Activated CD4-positive, alpha-beta T cell treated with anti-CD3 and anti-CD28 coated beads, Interleukin-2, Interleukin-6, amounts not matched to agents 100 ng/mL and 50 ng/mL, durations not matched to agents 16 hours and 8 hours (primary cell): ENCODE measurements at regions not wholly inside any gene's neighbourhood (a gene's known extent, or its start where the extent isn't known, plus 50 kb on each side); places are given as distances from the start of the nearest gene placed in this dataset.

Experiments used
- DNase-seq: peaks from one replicate; pipeline ENCODE4 v3.0.0-alpha.2; 2020

DNA sequence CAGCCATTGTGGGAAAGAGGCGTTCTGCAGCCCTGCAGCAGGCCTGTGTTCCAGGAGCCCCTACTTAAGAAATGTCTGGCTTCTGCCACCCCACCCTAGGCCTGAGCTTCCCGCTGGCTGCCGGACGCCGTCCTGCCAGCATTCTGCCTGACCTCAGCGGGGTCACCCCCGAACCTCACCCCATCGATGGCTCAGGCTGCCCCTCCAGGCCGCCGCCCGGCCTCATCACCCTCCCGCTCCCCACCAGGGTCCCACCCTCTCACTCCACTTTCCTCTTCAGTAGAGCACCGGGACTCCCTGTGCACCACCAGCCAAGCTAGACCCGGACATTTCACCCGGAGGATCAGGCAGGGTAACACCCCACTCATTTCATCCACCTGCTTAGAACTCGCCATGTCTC, 73.6 kb upstream of the SALL3 start:
- no peak for DNase-seq

DNA sequence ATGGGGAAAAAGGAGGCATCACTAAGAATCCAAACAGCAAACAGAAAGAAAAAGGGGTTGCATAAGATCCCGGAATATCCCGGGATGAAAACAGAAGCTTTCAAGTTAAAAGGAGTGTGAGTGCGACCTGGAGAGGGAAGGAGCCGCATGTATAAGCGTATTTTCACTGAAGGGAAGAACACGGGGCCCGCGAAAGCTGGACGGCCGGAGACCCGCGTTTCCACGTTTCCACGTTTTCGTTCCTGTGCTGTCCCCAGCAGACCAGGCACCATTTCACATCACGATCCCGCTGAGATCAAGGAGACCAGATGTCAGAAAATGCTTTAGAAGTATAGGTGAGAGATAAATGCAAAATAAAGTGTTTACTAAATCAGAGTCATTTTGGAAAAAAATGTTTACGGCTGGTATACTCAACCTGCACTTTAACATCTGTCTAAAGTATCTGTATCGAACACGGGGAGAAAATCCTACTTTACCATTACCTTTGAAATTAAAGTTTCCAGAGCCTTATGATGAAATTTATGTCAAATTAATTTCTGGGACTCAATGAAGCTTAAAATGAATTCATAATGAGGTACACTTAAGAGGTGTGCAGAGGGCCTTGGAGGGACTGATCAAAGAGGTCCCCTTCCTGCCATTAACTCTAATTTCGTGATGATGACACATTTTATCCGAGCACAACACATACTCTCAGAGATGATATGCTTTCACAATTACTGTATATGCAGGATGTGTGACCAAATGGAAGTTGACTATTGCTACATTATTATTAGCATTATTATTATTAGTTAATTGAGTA, 71.0 kb upstream of the SALL3 start:
- DNase-seq, result no peak

DNA sequence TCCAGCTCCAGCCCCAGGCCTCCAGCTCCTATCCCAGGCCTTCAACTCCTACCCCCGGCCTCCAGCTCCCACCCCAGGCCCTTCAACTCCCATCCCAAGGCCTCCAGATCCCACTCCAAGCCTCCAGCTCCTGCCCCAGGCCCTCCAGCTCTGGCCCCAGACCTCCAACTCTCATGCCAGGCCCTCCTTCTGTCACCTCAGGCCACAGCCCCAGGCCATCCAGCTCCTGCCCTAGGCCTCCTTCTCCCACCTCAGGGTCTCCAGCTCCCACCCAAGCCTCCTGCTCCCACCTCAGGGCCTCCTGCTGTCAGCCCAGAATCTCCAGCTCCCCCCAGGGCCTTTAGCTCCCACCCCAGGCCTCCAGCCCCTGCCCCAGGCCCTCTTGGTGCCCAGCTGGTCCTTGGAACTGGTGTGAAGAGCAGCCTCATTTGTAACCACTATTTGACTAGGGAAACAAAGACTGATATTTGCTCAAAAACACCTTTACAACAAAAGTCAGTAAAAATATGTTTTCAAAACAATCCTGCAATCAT, 67.8 kb upstream of the SALL3 start:
- no peak for DNase-seq

DNA sequence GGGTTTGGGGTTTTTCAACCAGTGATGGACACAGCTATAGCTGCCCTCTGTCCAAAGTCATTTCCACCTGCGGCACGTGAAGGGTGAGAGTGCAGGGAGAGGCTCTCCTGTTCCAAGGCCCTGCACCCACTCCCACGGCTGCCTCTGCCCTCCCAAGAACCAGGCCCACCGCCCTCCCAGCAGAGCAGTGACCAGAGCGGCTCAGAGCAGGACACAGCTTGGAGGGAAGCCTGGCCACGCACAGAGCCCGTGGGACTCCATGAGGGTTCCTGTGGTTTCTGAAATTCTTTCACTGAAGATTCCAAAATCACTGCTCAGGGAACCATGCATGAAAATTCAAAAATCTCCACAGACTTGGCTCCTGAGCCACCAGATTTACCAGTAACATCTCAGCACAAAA, 67.3 kb upstream of the SALL3 start:
- no peak for DNase-seq

DNA sequence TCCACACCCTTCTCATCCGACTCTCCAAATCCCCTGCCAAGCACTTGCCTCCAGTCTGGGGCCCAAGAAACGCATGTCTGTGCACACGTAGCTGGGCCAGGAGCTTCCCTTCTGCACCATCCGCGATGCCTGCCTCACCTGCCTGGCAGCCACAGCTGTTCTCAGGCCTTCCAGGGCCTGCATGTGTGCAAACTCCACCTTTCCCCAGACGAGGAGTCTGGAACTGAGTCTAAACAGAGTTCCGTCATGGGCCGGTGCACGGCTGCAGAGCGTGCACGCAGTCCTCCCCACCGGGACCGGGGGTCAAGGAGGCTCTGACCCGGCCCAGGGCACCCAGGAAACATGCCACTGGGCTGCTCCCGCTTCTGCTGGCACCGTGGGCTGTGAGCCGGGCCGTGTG, 66.8 kb upstream of the SALL3 start:
- DNase-seq, result no peak

DNA sequence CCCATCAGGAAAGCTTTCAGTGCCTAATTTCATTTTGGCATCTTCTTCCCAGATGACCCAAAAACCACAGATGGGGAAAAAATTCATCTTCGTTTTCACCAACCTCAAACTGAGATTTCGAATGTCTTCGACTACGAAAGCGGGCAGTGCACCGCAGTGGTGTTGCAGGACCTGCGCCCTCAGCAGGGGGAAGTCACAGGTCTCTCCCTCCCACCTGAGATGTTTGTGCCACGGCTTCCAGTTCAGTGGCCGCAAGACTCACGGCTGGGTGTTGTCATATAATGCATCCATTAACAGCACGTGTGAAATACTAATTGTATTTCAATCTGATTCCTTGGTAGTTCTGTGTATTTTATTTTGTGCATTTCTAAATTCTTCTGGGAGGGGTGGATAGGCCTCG, 66.2 kb upstream of the SALL3 start:
- no peak for DNase-seq

DNA sequence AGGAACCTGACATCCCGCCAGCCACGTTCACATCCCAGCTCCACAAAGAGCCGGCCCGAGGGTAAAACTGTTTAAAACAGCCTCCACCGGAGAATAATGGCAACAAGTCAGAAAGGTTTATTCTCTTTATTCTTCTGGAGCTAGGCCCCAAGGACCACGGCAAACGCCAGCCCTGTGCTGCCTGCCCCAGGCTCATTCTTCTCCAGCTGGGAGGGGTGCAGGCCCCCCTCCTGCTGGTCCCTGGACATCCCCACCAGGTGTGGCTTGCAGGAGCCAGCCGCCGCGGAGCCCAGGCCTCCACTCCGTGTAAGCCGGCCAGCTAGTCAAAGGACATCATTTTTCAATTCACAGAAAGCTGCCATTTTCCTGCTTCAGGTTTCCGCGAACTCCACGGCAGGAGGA, 65.8 kb upstream of the SALL3 start:
- no peak for DNase-seq

DNA sequence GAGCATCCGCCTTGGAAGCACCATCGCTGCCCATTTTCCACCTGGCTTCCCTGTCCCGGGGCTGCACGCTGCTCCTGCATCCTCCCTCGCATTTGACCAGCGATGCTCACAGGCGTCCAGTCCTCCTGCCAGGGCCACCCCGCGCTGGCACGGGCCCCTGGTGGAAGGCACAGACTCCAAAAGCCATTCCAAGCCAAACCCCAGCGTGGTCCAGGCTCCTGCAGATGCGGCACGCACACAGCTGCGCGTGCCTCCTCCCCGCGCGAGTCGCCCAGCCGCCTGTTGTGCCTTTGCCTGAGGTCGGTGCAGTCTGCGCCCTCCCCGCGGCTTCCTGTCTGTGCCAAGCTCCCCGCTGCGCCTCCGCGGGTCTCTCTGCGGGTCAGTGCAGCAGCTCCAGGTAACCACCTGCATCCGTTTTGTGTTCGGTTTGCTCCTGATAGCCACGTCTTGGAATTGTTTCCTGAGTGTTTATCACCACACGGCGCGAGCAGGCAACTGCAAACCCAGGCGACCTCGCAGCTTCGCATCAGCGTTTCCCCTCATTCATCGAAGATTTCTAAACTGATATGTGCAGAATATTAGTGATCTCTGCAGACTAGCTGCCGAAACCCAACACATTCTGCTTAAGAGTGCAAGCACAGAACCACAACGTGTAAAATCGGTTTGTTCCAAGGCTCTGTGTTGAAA, 65.2 kb upstream of the SALL3 start:
- no peak for DNase-seq

DNA sequence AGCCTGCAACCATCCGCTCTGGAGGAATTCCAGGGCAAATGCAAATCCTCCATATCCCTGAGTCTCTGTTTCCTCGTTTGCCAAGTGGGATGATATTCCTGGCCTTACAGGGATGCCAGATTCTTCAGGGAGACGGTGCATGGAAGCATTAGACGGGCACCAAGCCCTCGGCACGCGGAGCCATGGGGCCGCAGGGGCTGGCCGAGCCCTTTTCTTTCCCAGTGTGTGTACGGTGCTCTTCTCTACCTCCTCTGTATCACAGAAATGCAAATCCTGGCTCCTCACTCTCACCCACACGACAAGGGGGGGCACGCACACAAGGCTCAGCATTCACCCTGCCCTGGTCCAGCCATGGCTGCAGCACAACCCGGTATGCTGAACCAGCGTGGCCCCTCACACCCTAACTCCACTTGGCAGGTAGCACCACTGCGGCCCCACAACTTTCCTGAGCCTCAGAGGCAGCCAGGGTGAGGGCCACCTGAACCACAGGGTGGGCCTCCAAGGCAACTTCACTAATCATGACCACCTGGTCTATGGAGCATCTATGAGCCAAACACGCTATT, 64.1 kb upstream of the SALL3 start:
- DNase-seq, result no peak

DNA sequence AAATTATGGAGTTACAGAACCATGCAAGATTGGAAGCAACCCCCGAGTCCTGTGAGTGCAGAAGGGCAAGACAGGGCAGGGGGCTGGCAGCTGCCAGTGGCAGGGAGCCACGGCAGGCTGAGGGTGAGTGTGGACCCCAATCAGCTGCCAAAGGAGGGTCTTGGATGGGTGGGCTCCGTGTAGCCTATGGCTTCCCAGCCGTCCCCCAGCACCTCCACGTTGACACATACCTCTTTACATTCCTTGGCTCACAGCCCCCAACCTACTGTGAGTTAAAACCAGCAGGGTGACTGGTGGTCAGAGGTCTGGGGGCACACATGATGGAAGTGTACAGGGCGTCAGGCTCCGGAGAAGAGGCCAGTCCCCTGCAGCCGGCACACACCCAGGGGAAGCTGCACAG, 60.9 kb upstream of the SALL3 start:
- no peak for DNase-seq

DNA sequence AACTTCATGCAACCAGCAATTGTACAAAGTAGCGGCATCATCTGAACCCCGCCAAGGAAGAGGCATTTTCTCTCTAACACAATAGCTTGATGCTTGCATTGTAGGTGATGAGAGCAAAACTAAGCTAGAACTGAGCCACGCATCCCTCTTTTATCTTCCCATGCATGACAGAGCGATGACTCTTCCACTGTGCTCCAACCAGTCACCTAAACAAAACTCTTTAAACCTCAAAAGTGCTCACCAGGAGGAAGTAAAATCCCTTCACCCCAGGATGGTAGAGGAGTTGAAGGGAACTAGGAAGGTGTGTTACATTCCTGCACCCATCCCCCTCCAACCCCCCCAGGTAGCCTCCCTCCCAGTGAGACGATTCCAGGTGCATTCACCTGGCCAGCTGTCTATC, 59.7 kb upstream of the SALL3 start:
- DNase-seq, result no peak

DNA sequence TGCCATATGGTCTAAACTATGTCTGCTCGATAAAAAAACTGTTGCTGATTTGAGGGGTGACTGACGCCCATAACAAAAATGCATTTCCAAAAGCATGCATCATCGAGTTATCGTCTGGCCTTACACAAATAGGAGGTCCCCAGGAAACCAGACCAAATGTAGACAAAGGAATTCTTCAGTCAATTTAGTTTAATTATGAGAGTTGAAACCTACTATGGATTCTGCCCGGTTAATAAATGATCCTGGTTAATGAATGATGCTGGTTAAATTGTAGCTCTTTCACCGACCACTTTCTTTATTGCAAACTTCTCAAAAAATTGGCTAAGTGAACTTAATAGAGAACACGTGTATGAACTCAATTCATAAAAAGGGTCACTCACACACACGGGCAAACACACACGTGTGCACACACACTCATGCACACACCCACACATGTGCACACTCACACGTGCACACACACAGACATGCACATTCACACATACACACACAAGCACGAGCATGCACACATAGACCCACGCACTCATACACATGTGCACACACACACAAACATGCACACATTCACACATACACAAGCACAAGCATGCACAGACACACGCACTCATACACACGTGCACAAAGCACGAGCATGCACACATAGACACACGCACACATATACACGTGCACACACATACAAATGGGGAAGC, 59.0 kb upstream of the SALL3 start:
- no peak for DNase-seq

DNA sequence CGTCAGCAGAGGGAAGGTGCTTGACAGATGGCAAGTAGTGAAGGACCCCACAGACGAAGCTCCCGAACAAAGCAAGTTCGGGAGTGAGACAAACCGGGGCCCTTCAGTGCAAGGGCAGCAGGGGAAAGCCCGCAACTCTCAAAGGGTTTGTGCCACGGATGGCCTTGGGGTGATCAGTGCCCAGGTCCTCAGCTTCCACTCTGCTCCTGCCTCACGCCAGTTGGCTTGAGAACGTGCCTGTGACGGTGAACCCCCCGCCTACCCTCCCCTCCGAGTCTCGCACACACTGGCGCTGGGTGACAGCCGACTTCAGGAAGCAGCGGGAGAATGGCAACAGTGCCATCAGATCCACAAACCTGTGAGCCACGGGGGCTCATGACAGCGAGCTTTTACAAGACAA, 56.8 kb upstream of the SALL3 start:
- DNase-seq, result no peak

DNA sequence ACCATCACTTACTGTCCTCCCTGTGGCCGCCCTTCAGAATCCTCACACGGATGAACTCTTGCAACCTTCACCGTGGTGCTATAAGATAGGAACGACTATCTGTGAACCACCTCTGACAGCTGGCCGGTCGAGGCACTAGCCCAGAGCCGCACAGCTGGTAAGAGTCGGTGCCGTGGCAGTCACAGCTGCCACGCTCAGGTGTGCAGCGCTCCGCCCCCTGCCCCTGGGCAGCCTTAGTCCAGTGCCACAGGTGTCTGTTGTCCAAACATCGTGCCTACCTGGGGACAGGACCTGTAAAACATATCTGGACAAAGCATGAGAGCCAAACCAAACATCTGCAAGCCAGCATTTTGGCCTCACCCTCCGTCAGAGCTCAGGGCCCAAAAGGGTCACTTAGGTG, 55.3 kb upstream of the SALL3 start:
- DNase-seq, result no peak

DNA sequence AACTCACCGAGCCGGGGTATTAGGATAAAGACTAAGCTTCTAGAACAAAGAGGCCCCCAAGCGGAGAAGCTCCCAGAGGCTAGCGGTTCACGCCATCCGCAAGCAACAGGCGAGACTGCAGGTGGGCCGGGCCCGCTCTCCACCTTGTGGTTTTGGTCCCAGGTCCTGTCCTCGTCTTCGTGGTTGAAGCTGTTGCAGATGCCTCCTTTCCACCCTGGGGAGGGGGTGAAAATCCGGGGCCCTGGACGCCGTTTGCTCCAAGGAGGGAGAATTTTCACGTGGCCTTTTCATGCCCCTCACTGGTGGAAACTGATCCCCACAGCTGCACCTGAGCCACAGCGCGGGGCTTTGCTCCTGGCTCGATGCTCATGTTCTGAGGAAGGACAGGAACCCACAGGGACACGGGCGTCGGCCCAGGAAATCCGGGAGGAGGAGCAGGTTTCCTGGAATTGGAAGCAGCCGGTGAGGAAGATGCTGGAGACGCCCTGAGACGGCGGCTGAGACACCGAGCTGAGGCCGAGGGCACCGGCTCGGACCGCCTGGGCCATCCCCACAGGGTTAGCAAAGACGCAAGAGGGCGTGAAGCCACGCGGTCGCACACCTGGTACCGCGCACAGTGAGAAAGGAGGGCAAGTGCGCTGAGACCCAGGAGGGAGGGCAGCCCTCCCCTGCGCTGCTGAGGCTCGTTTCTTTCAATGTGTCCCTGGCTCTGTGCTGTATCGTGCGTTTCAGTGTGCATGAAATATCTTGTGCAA, 54.7 kb upstream of the SALL3 start:
- no peak for DNase-seq

DNA sequence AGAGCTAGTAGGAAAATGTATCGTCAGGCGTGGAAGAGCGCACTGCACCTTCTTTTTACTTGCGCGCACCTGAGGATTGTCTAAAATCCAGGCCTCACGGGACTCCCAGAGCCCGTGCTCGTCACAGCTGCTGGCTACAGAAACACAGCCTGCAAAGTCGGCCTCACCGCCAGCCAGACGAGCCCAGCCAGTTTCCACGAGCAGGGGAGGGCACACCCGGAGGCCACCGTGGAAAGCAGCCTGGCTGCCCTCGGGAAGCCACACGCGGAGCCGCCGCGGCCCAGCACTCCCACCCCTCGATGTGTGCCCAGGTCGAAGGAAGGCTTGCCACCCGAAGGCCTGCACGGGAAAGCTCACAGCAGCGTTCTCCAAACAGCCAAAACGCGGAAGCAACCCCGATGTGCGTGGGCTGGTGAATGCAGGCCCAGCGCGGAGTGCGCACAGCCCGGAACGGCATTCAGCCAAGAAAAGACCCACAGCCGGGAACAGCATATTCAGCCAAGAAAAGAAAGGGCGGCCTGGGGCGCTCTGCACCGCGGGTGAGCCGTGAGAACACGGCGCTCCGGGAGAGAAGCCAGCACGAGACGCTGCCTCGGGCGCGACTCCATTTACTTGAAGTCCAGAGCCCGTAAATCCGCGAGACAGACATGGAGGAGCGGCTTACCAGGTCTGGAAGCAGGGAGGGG, 53.9 kb upstream of the SALL3 start:
- DNase-seq, result no peak

DNA sequence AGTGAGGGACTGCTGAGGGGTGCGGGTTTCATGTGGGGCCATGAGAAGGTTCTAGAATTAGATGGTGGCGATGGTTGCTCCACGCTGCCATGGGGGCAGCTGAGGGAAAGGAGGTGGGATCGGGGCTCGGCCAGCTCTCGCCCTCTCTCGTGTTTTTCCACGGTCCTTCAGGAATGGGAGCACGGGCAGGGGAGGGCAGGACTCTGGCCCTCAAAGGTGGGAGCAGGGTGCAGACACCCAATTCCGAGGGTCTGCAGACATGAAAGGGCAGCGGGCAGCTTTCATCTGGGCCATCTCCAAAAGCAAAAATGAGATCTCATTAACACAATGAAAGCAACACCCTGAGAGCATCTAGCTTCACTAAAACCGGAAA, 53.4 kb upstream of the SALL3 start:
- DNase-seq, result no peak

DNA sequence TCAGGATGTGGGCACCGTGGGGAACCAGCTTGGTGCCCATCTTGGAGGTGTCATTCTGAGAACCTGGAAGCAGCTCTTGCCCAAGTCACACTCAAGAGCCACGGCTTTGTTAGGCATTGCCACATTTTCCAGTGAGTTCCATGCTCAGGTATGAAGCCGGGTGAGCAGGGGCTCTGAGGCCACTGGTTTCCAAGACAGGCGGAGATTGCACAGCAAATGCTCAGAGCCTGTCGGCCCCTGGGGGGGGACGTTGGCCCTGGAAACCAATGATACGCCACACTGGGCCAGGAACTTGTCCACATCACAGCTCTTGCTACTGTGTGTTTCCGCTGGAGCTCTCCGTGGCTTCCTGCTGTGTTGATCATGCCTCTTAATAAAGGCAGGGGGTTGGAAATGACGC, 52.5 kb upstream of the SALL3 start:
- no peak for DNase-seq

DNA sequence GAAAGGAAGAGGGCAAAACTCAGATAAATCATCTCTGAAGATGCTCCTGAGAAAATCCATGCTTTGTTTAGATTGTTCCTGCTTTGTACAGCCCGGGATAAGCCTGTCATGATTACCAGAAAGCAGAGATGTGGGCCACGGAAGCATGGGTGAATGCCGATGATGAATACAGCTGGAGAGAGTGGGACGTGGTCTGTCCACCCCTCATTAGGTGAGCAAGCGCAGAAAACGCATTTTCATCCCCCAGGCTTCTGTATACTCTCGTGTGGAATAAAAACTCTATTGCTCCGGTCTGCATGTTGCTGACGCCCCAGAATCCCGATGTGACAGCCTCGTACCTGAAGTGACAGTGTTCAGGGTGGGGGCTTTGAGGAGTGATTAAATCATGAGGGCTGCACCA, 52.0 kb upstream of the SALL3 start:
- DNase-seq, result no peak

DNA sequence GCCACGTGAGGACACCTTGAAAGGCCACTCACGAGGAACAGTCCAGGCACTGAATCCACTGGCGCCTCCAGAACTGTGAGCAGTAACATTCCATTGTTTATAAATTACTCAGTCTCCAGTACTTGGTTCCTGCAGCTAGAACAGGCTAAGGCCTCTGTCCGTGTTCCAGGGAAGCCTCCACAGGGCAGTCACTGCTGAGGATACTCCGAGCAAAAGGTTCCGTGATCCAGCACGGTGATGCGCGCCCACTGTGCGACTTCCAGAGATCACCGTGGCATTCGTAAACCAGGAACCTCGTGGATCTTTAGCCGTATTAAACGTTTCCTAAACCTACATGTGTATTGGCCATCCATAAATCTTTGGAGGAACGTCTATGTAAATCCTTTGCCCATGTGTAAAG, 51.5 kb upstream of the SALL3 start:
- no peak for DNase-seq

DNA sequence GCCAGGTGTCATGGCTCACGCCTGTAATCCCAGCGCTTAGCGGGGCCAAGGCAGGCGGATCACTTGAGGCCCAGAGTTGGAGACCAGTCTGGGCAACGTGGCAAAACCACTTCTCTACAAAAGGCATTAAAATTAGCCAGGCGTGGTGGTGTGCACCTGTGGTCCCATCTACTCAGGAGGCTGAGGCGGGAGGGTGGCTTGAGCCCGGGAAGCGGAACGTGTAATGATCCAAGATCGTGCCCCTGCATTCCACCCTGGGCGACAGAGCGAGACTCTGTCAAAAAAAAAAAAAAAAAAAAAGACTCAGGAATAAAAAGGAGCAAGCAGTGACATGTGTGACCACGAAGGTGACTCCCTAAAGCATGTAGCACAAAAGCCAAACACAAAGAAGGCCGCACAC, 50.1 kb upstream of the SALL3 start:
- no peak for DNase-seq
